GM12865 (cell line): ENCODE measurements at regions not wholly inside any gene's neighbourhood (a gene's known extent, or its start where the extent isn't known, plus 50 kb on each side); places are given as distances from the start of the nearest gene placed in this dataset.

ENCODE experiments used
- DNase-seq: peaks from one replicate; pipeline ENCODE4 v3.0.0; 2010; ENCODE audit warnings: low read depth
- H3K4me3 ChIP-seq: 2 replicates; pipeline ENCODE4 v1.5.1; 2011; ENCODE audit warnings: mild to moderate bottlenecking, low read depth, low read length, control low read depth
- CTCF ChIP-seq: IDR thresholded peaks from 2 replicates; pipeline ENCODE4 v1.5.1; 2011; ENCODE audit warnings: low read length, control low read depth, low read depth, inconsistent platforms; ENCODE audit not compliant: insufficient read depth; ENCODE audit errors: missing control alignments

- TF ChIP-seq CTCF, result no peak
- DNase-seq, result no peak
- H3K4me3 ChIP-seq, result no peak overlapping the region
Observed at GRCh38 chr14:97248973-97249372, 451.8 kb downstream of the VRK1 start.

GRCh38 chr14:97250931-97251330, 453.7 kb downstream of the VRK1 start:
- H3K4me3 ChIP-seq, result no peak overlapping the region
- peak; percentile 7 for TF ChIP-seq CTCF
- DNase-seq, result peak; percentile 14

GRCh38 chr14:97251491-97252155, 454.4 kb downstream of the VRK1 start:
- TF ChIP-seq CTCF, result peak; percentile 27
- peak; percentile 72 for DNase-seq
- no peak overlapping the region for H3K4me3 ChIP-seq

GRCh38 chr14:97253756-97254155, 456.6 kb downstream of the VRK1 start:
- peak; percentile 33 for DNase-seq
- H3K4me3 ChIP-seq, result no peak overlapping the region
- TF ChIP-seq CTCF, result no peak

- no peak for TF ChIP-seq CTCF
- H3K4me3 ChIP-seq, result no peak overlapping the region
- DNase-seq, result no peak
Observed at GRCh38 chr14:97262336-97262735, 465.2 kb downstream of the VRK1 start.

GRCh38 chr14:97264516-97265230, 467.5 kb downstream of the VRK1 start:
- H3K4me3 ChIP-seq, result no peak overlapping the region
- DNase-seq, result no peak
- TF ChIP-seq CTCF, result no peak

GRCh38 chr14:97266653-97267052, 469.5 kb downstream of the VRK1 start:
- DNase-seq, result no peak
- TF ChIP-seq CTCF, result no peak

More at GRCh38 chr14:97266653-97267052, 469.5 kb downstream of the VRK1 start:
- no peak overlapping the region for H3K4me3 ChIP-seq
